Mucosa of descending colon (tissue), 3 donors: ENCODE measurements at regions not wholly inside any gene's neighbourhood (a gene's known extent, or its start where the extent isn't known, plus 50 kb on each side); places are given as distances from the start of the nearest gene placed in this dataset.
A peak's percentile ranks its signal among the peaks of the same experiment; 100 is the strongest.

Experiments used
- ATAC-seq: fragments of 200-7000 bp; cut with Tn5 transposase; one replicate; pipeline ENCODE4 v1.9.1; 2020; ENCODE audit warnings: mild to moderate bottlenecking, moderate library complexity
- DNase-seq, 3 donors: peaks; one replicate each; pipeline ENCODE4 v3.0.0-alpha.2; 2020
- H3K36me3 ChIP-seq: fragments of 200-600 bp; one replicate; pipeline ENCODE4 v1.8.0; 2021; ENCODE audit warnings: low read depth, mild to moderate bottlenecking
- H3K4me1 ChIP-seq: fragments of 200-600 bp; one replicate; pipeline ENCODE4 v1.8.0; 2021; ENCODE audit warnings: low read depth, mild to moderate bottlenecking
- H3K4me3 ChIP-seq: fragments of 200-600 bp; one replicate; pipeline ENCODE4 v1.8.0; 2021; ENCODE audit warnings: mild to moderate bottlenecking
- H3K9me3 ChIP-seq: fragments of 200-600 bp; one replicate; pipeline ENCODE4 v1.8.0; 2021; ENCODE audit warnings: mild to moderate bottlenecking
- CTCF ChIP-seq: fragments of 200-600 bp; IDR thresholded peaks from one replicate; pipeline ENCODE4 v1.8.0; 2022; ENCODE audit warnings: antibody characterized with exemption, mild to moderate bottlenecking
- intact Hi-C, 2 donors: fragments of 100-400 bp; cut with DNase I in 1 of 2; cut with micrococcal nuclease in 1 of 2; formaldehyde crosslinking; loops; one replicate each; pipeline versions ENCODE4 v1.11.0 to v1.11.1; 2022; cut with DNase I, micrococcal nuclease
- donor health status: DM: no; HTN: no; CAD: no; lungs with moderate emphysema.
- donor health status: DM: no; HTN: no; CAD: no.
- donor health status: DM: no; HTN: yes; CAD: no.

GRCh38 chr10:105656856-105657255 lies 1015.8 kb downstream of the SORCS3 start:
- DNase-seq = no peak
- ATAC-seq = no peak
- intact Hi-C loops = no loop called here
- no peak overlapping the region for H3K4me3 ChIP-seq
- no peaks in the 10 kb centered on the region for H3K9me3 ChIP-seq
- TF ChIP-seq CTCF = no peak
- no peaks in the 10 kb centered on the region for H3K36me3 ChIP-seq
- H3K4me1 ChIP-seq = no peaks in the 10 kb centered on the region

GRCh38 chr10:105650306-105650705 lies 1009.2 kb downstream of the SORCS3 start:
- intact Hi-C loops = no loop called here
- no peaks in the 10 kb centered on the region for H3K36me3 ChIP-seq
- no peak overlapping the region for H3K4me3 ChIP-seq
- no peaks in the 10 kb centered on the region for H3K9me3 ChIP-seq
- TF ChIP-seq CTCF = no peak
- no peaks in the 10 kb centered on the region for H3K4me1 ChIP-seq
- no peak for DNase-seq
- ATAC-seq = no peak

- no peak for TF ChIP-seq CTCF
Observed at GRCh38 chr10:105647354-105647753, 1006.3 kb downstream of the SORCS3 start.

GRCh38 chr10:105644978-105645377 lies 1003.9 kb downstream of the SORCS3 start:
- TF ChIP-seq CTCF = no peak
- intact Hi-C loops = no loop called here
- peaks cover 8% of the 10 kb centered on the region for H3K4me1 ChIP-seq
- ATAC-seq (no peak), DNase-seq (peak in 1 of 3 donors; percentile 20)
- H3K4me3 ChIP-seq = no peak overlapping the region
- no peaks in the 10 kb centered on the region for H3K36me3 ChIP-seq
- H3K9me3 ChIP-seq = no peaks in the 10 kb centered on the region

More at GRCh38 chr10:105647354-105647753, 1006.3 kb downstream of the SORCS3 start:
- Histone ChIP-seq H3K36me3 (no peaks in the 10 kb centered on the region), H3K4me1 (peaks cover 8% of the 10 kb centered on the region), H3K9me3 (no peaks in the 10 kb centered on the region), H3K4me3 (no peak overlapping the region)
- peak in 1 of 3 donors; percentile 75 for DNase-seq
- peak; percentile 78 for ATAC-seq
- intact Hi-C loops = no loop called here

GRCh38 chr10:105644559-105644958 lies 1003.5 kb downstream of the SORCS3 start:
- DNase-seq = no peak
- Histone ChIP-seq H3K4me3 (no peak overlapping the region), H3K4me1 (peaks cover 8% of the 10 kb centered on the region), H3K9me3 (no peaks in the 10 kb centered on the region), H3K36me3 (no peaks in the 10 kb centered on the region)
- no peak for TF ChIP-seq CTCF
- no peak for ATAC-seq
- intact Hi-C loops = no loop called here

- no peaks in the 10 kb centered on the region for H3K36me3 ChIP-seq
- DNase-seq (peak in 1 of 3 donors; percentile 51), ATAC-seq (peak; percentile 28)
- no peak overlapping the region for H3K4me3 ChIP-seq
- H3K4me1 ChIP-seq = peaks cover 8% of the 10 kb centered on the region
- H3K9me3 ChIP-seq = peaks cover under 1% of the 10 kb centered on the region
- no peak for TF ChIP-seq CTCF
- intact Hi-C loops = no loop called here
Observed at GRCh38 chr10:105644091-105644490, 1003.0 kb downstream of the SORCS3 start.
